SK-N-SH treated with all-trans-retinoic acid at 6 μM for 48 hours (cell line): ENCODE measurements at regions not wholly inside any gene's neighbourhood (a gene's known extent, or its start where the extent isn't known, plus 50 kb on each side); places are given as distances from the start of the nearest gene placed in this dataset.

ENCODE experiments used
- ARNTL ChIP-seq: fragments of 450-650 bp; formaldehyde crosslinking; IDR thresholded peaks from 2 replicates; pipeline ENCODE4 v1.5.0; 2020; ENCODE audit warnings: low read depth, mild to moderate bottlenecking, moderate library complexity, borderline replicate concordance
- CSDC2 ChIP-seq: fragments of 250-450 bp; sonication (Bioruptor Pico); IDR thresholded peaks from 2 replicates; pipeline ENCODE4 v1.5.0; 2020; ENCODE audit warnings: mild to moderate bottlenecking, moderate library complexity
- GLIS3 ChIP-seq: fragments of 250-450 bp; sonication (Bioruptor Pico); IDR thresholded peaks from 2 replicates; pipeline ENCODE4 v1.5.0; 2020; ENCODE audit warnings: mild to moderate bottlenecking, moderate library complexity
- OSR1 ChIP-seq: fragments of 250-450 bp; sonication (Bioruptor Pico); IDR thresholded peaks from 2 replicates; pipeline ENCODE4 v1.8.0; 2022; ENCODE audit warnings: moderate library complexity, mild to moderate bottlenecking, inconsistent platforms
- SNAI2 ChIP-seq: fragments of 250-450 bp; sonication (Bioruptor Pico); IDR thresholded peaks from 2 replicates; pipeline ENCODE4 v1.5.0; 2020; ENCODE audit warnings: mild to moderate bottlenecking, moderate library complexity
- TOX ChIP-seq: fragments of 250-450 bp; sonication (Bioruptor Pico); IDR thresholded peaks from 2 replicates; pipeline ENCODE4 v1.8.0; 2021; ENCODE audit warnings: mild to moderate bottlenecking, moderate library complexity, borderline replicate concordance
- ZC3H10 ChIP-seq: fragments of 250-450 bp; sonication (Bioruptor Pico); IDR thresholded peaks from 2 replicates; pipeline ENCODE4 v1.5.1; 2021; ENCODE audit warnings: mild to moderate bottlenecking, moderate library complexity
- ZFP30 ChIP-seq: fragments of 450-650 bp; formaldehyde crosslinking; IDR thresholded peaks from 2 replicates; pipeline ENCODE4 v1.5.0; 2022; ENCODE audit warnings: mild to moderate bottlenecking, moderate library complexity
- ZNF565 ChIP-seq: fragments of 450-650 bp; formaldehyde crosslinking; conservative IDR thresholded peaks from 2 replicates; pipeline ENCODE4 v1.5.0; 2020; ENCODE audit warnings: low read depth, mild to moderate bottlenecking, moderate library complexity
- ZNF70 ChIP-seq: fragments of 450-650 bp; formaldehyde crosslinking; IDR thresholded peaks from 2 replicates; pipeline ENCODE4 v1.5.0; 2020; ENCODE audit warnings: mild to moderate bottlenecking, moderate library complexity
- TF ChIP-seq, protein P1 (sequence below): fragments of 250-450 bp; sonication (Bioruptor Pico); IDR thresholded peaks from 2 replicates; pipeline ENCODE4 v1.5.1; 2020; ENCODE audit warnings: low read depth, mild to moderate bottlenecking, moderate library complexity
- TF ChIP-seq, protein P2 (sequence below): fragments of 250-450 bp; sonication (Bioruptor Pico); IDR thresholded peaks from 2 replicates; pipeline ENCODE4 v1.8.0; 2020; ENCODE audit warnings: mild to moderate bottlenecking, moderate library complexity, borderline replicate concordance
- TF ChIP-seq, protein P3 (sequence below): fragments of 250-450 bp; sonication (Bioruptor Pico); IDR thresholded peaks from 2 replicates; pipeline ENCODE4 v1.5.0; 2020; ENCODE audit warnings: mild to moderate bottlenecking, moderate library complexity
- TF ChIP-seq, protein P4 (sequence below): fragments of 250-450 bp; sonication (Bioruptor Pico); IDR thresholded peaks from 2 replicates; pipeline ENCODE4 v1.5.1; 2021; ENCODE audit warnings: mild to moderate bottlenecking, moderate library complexity

DNA sequence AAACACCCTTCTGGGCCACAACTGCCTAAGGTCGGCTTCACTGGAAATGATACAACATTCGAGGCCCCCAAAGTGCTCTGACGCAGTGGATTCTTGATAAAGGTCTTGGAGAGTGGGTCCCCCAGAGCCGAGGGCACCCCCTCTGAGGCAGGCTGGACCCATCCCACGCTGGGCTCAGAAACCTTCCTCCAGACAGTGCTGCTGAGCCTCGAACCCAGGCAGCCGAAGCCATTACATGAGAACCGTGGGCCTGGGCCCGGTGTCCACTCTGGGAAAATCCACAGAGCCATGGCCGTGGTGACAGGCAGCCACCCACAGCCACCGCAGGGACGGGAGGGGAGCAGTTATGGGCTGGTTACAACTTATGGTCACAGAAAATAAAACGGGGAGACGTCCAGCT is 81.4 kb upstream of the ID2 start:
- TF ChIP-seq, protein P1, sequence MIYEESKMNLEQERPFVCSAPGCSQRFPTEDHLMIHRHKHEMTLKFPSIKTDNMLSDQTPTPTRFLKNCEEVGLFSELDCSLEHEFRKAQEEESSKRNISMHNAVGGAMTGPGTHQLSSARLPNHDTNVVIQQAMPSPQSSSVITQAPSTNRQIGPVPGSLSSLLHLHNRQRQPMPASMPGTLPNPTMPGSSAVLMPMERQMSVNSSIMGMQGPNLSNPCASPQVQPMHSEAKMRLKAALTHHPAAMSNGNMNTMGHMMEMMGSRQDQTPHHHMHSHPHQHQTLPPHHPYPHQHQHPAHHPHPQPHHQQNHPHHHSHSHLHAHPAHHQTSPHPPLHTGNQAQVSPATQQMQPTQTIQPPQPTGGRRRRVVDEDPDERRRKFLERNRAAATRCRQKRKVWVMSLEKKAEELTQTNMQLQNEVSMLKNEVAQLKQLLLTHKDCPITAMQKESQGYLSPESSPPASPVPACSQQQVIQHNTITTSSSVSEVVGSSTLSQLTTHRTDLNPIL (CRISPR knock-in tag): no peak
- TF ChIP-seq, protein P2, sequence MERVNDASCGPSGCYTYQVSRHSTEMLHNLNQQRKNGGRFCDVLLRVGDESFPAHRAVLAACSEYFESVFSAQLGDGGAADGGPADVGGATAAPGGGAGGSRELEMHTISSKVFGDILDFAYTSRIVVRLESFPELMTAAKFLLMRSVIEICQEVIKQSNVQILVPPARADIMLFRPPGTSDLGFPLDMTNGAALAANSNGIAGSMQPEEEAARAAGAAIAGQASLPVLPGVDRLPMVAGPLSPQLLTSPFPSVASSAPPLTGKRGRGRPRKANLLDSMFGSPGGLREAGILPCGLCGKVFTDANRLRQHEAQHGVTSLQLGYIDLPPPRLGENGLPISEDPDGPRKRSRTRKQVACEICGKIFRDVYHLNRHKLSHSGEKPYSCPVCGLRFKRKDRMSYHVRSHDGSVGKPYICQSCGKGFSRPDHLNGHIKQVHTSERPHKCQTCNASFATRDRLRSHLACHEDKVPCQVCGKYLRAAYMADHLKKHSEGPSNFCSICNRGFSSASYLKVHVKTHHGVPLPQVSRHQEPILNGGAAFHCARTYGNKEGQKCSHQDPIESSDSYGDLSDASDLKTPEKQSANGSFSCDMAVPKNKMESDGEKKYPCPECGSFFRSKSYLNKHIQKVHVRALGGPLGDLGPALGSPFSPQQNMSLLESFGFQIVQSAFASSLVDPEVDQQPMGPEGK: no peak
- no peak for TF ChIP-seq ZFP30
- TF ChIP-seq, protein P3, sequence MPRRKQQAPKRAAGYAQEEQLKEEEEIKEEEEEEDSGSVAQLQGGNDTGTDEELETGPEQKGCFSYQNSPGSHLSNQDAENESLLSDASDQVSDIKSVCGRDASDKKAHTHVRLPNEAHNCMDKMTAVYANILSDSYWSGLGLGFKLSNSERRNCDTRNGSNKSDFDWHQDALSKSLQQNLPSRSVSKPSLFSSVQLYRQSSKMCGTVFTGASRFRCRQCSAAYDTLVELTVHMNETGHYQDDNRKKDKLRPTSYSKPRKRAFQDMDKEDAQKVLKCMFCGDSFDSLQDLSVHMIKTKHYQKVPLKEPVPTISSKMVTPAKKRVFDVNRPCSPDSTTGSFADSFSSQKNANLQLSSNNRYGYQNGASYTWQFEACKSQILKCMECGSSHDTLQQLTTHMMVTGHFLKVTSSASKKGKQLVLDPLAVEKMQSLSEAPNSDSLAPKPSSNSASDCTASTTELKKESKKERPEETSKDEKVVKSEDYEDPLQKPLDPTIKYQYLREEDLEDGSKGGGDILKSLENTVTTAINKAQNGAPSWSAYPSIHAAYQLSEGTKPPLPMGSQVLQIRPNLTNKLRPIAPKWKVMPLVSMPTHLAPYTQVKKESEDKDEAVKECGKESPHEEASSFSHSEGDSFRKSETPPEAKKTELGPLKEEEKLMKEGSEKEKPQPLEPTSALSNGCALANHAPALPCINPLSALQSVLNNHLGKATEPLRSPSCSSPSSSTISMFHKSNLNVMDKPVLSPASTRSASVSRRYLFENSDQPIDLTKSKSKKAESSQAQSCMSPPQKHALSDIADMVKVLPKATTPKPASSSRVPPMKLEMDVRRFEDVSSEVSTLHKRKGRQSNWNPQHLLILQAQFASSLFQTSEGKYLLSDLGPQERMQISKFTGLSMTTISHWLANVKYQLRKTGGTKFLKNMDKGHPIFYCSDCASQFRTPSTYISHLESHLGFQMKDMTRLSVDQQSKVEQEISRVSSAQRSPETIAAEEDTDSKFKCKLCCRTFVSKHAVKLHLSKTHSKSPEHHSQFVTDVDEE (CRISPR knock-in tag): no peak
- no peak for TF ChIP-seq GLIS3 (CRISPR knock-in tag)
- no peak for TF ChIP-seq ZNF565 (CRISPR knock-in tag)
- no peak for TF ChIP-seq SNAI2 (CRISPR knock-in tag)
- no peak for TF ChIP-seq CSDC2 (CRISPR knock-in tag)
- TF ChIP-seq TOX (CRISPR knock-in tag): no peak
- no peak for TF ChIP-seq ZC3H10 (CRISPR knock-in tag)
- TF ChIP-seq ARNTL (CRISPR knock-in tag): no peak
- TF ChIP-seq OSR1 (CRISPR knock-in tag): no peak
- TF ChIP-seq ZNF70 (CRISPR knock-in tag): no peak
- TF ChIP-seq, protein P4, sequence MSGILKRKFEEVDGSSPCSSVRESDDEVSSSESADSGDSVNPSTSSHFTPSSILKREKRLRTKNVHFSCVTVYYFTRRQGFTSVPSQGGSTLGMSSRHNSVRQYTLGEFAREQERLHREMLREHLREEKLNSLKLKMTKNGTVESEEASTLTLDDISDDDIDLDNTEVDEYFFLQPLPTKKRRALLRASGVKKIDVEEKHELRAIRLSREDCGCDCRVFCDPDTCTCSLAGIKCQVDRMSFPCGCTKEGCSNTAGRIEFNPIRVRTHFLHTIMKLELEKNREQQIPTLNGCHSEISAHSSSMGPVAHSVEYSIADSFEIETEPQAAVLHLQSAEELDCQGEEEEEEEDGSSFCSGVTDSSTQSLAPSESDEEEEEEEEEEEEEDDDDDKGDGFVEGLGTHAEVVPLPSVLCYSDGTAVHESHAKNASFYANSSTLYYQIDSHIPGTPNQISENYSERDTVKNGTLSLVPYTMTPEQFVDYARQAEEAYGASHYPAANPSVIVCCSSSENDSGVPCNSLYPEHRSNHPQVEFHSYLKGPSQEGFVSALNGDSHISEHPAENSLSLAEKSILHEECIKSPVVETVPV (CRISPR knock-in tag): no peak
